ENCODE measurements at regions not wholly inside any gene's neighbourhood (a gene's known extent, or its start where the extent isn't known, plus 50 kb on each side); places are given as distances from the start of the nearest gene placed in this dataset.

DNA sequence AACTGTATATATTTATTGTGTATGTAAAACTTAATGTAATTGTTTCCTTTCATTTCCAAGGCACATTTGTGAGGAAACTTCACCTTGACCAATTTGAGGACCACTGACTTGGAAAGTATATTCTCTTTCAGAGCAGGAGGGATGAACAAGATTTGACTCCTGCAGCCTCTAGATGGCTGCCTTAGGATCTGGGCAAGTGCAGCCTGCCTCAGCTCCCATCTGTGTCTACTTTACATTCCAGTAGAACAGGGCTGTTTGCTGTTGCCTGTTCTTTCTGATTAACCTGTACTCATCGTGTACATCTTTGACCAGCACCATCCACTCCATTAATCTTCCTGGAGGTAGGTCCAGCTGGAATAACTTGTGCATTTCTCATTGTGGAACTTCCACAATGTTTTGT is 312.8 kb downstream of the HLX start:
- no peak for DNase-seq (ENCODE audit: low read depth in 2 of 2)

- DNase-seq (ENCODE audit: low read depth in 2 of 2): no peak
Measured at GRCh38 chr1:221200464-221200863, 321.2 kb downstream of the HLX start.

DNA sequence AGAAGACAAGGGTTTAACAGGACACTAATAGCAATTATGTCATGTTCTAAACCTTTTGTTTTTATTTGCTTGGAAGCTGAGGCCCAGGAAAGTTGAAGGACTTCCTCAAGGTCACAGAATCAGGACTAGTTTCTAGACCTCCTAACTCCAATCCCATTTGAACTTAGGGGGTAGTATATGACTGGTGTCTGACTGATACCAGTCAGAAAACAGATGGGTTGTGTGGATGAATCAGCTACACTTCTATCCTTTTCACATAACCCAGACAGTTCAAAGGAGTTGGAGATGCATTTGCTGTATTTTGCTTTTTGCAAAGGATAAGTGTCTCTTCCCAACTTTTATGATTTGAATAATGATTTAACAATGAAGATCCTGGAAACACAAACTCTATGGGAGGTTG is 322.5 kb downstream of the HLX start:
- DNase-seq (ENCODE audit: low read depth in 2 of 2): no peak

DNA sequence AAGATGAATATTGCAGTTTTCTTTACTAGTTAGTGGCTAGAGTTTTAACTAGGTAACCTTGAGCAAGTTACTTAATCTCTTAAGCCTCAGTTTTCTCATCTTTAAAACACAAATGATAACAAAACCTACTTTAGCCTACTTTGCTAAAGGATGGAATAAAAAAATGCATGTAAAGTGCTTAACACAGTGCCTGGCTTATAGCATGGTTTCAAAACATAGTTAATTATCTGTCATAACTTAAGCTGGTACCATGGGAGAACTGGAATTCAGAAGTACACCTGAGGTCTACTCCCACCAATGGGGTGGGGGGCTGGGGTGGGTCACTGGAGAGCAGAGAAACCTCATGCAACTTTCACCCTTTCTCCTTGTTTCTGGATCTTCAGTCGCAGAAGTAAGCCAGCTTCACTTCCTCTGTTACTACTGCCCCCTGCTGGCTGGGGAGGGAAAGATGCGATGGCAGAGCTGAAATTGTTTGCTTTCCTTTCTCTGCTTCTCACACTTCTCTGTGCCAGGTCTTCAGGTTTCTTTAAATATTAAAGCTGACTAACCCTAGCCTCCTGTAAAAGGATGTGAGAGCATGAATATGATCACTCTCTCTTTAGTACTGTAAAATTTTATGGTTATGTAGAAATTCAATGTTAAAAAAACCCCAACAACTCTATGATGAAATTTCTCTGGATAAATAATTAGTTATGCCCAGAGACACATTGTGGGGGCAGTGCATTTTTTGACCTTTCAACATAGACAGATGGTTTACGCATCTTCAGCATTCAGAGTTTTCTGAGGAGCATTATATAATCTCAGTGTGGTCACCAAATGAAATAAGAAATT is 324.2 kb downstream of the HLX start:
- DNase-seq (ENCODE audit: low read depth in 2 of 2): peak; percentile 12 to 41

DNA sequence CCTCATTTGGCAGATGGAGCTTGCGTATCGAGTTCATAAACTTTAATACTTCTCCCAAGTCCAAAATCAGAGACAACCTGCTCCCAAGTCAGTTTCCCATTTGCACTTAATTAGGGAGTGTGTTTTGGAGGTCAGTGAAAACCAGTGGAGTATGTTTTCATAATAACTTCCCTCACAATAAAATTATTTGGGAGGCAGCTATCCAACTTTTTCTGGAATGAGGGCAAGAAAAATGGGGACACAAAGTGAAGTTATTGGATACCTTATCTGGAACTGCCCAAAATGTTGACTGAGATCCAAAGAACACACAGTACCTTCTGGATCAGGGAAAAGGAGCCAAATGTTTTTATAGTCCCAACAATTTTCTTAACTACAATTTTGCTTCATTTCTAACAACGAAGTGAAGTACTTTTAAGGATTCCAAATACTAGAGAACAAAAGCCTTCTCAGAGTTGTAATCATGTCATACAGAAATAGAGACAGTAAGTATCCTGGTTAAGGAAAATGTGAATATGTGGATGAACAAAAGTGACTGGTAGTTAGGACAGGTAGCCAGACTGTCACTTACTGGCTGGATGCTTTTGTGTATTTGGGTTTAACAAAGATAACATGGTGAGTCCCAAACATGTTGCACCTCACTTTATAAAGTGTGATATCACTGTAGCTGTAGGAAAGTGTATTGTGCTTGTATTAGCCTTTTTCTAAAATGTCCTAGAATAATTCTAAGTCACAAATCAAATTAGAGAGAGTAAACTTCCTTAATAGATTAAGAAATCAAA is 325.0 kb downstream of the HLX start:
- DNase-seq (ENCODE audit: low read depth in 2 of 2): no peak

GRCh38 chr1:221206076-221206475 is 326.8 kb downstream of the HLX start:
- no peak for DNase-seq (ENCODE audit: low read depth in 2 of 2)

GRCh38 chr1:221212926-221213325 is 333.7 kb downstream of the HLX start:
- no peak for DNase-seq (ENCODE audit: low read depth in 2 of 2)

GRCh38 chr1:221217029-221217428 is 337.8 kb downstream of the HLX start:
- DNase-seq (ENCODE audit: low read depth in 2 of 2): no peak

- no peak for DNase-seq (ENCODE audit: low read depth in 2 of 2)
Measured at GRCh38 chr1:221223281-221223680, 344.0 kb downstream of the HLX start.

DNA sequence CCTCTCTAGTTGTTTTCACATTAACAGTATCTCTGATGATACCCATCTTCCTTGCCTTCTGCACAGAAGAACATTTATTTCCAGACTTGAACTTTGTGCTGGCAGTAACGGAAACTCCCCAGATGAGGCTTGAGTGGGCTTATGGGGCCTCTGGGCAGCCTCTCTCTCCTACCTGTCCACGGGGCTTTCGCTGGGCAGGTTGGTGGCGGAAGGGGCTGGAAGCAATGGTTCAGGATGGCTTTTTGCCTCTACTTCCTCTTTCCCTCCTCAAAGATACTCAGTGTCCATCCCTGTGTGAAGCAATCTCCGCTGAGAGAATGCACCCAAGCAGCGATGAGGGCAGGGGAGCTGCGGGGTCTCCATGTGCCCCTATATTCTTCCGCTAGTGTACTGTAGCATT is 348.2 kb downstream of the HLX start:
- DNase-seq (ENCODE audit: low read depth in 2 of 2): no peak

- no peak for DNase-seq (ENCODE audit: low read depth in 2 of 2)
Measured at GRCh38 chr1:221227872-221228337, 348.7 kb downstream of the HLX start.

- no peak for DNase-seq (ENCODE audit: low read depth in 2 of 2)
Measured at GRCh38 chr1:221228594-221228993, 349.4 kb downstream of the HLX start.

GRCh38 chr1:221230605-221231004 is 351.4 kb downstream of the HLX start:
- no peak for DNase-seq (ENCODE audit: low read depth in 2 of 2)

DNA sequence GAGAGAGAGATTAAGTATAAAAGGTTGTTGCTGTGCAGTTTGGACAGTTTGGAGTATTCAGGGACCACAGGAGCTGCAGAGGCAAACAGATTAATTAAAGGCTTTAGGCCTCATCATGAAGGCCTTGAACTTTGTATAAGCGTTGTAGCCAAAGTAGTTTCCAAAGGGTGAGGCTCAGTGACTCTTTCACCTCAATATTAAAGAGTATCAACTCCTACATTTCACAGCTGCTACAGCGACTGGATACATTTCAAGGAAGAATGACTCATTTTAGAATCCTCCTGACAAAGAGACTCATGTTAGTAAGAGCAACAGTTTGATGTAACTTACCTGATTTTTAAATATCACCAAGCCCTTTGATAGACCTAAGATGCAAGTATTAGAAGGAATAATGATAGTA is 355.5 kb downstream of the HLX start:
- no peak for DNase-seq (ENCODE audit: low read depth in 2 of 2)

GRCh38 chr1:221237587-221237986 is 358.3 kb downstream of the HLX start:
- no peak for DNase-seq (ENCODE audit: low read depth in 2 of 2)

- no peak for DNase-seq (ENCODE audit: low read depth in 2 of 2)
Measured at GRCh38 chr1:221239181-221239580, 359.9 kb downstream of the HLX start.

- DNase-seq (ENCODE audit: low read depth in 2 of 2): no peak
Measured at GRCh38 chr1:221239792-221240191, 360.5 kb downstream of the HLX start.

DNA sequence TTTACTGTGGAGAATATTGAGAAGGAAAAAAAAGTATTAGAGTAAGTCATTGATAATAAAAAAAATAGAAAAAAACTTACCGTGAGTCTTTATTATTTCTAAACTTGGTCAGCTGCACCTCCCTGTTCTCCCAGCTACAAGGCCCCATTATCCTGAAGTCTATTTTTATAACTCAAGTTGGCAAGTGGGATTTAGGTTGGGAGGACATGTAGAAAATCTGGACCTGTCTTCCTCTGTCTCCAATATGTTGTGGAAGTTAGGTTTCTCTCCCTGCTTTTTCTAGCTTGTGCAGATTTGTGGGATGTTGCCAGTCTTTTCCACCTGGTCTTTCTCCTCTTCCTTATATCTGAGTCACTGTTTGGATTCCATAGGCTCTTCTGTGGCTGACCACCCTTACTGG is 361.4 kb downstream of the HLX start:
- DNase-seq (ENCODE audit: low read depth in 2 of 2): no peak

DNA sequence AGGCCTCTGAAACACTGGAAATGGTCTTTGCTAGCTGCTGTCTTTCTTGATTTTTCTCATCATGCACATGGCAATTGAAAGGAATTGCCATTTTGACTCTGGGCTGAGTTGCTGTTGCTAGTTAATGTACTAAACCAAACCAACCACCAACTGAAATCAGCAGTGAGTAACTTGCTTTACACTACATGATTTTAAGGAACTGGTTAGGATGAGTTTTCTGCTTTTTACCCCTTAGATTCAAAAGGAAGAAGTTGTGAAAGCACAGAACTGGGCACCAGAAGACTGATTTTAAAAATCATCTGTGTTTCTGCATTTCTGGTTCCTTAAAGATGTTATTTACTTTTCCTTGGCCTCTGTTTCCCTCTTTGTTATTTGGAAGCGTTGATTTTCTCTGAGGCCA is 361.9 kb downstream of the HLX start:
- DNase-seq (ENCODE audit: low read depth in 2 of 2): no peak

DNA sequence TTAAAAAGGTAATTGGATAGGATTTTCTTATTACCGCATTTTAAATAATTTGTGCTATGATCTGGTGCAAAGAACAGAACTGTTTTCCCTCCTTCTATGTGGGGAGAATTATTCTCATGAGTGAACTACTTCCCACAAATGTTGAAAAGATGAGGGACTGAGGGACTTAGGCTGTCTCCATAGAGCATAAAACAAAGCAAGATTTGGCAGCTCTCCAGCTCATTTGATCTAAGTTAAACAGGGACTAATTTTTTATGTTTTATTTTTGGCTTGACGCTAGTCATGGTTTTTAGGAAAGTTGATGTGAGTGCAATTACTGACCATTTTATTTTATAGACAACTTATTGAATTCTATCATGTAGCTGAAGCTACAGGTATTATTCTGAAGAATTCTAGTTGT is 362.3 kb downstream of the HLX start:
- DNase-seq (ENCODE audit: low read depth in 2 of 2): no peak

GRCh38 chr1:221246067-221246466 is 366.8 kb downstream of the HLX start:
- DNase-seq (ENCODE audit: low read depth in 2 of 2): no peak

GRCh38 chr1:221246628-221247415 is 367.6 kb downstream of the HLX start:
- no peak for DNase-seq (ENCODE audit: low read depth in 2 of 2)
